ENCODE measurements at regions not wholly inside any gene's neighbourhood (a gene's known extent, or its start where the extent isn't known, plus 50 kb on each side); places are given as distances from the start of the nearest gene placed in this dataset.

DNA sequence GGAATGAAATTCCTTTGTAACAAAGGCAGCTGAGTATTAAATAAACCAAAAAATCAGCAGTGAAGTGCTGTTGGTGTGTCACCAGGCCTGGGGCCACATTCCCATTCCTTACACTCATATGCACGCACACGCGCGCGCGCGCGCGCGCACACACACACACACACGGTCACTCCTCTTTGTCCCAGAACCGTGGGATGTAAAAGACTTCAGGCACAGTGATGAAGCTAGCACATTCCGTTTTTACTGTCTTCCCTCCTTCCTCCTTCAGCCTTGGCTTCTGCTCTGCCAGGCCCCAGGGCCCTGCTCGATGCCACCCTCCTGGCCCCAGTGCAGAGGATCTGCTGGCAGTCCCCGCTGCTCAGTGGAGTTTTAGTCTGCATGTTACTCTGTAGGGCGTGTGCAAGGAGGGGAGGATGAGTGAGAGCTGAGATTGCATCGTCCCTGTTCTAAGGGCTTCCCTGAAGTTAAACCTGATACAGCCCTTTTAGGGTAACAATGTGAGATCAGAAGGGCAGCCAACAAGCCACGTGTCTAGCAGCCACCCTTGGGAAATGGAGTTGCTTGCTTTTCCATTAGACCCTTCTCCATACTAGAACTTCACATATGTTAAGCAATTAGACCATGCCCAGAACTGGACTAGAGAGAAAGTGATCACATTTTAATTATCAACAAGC lies 71.7 kb upstream of the WDR26 start (continued):
- TF ChIP-seq, protein P1, sequence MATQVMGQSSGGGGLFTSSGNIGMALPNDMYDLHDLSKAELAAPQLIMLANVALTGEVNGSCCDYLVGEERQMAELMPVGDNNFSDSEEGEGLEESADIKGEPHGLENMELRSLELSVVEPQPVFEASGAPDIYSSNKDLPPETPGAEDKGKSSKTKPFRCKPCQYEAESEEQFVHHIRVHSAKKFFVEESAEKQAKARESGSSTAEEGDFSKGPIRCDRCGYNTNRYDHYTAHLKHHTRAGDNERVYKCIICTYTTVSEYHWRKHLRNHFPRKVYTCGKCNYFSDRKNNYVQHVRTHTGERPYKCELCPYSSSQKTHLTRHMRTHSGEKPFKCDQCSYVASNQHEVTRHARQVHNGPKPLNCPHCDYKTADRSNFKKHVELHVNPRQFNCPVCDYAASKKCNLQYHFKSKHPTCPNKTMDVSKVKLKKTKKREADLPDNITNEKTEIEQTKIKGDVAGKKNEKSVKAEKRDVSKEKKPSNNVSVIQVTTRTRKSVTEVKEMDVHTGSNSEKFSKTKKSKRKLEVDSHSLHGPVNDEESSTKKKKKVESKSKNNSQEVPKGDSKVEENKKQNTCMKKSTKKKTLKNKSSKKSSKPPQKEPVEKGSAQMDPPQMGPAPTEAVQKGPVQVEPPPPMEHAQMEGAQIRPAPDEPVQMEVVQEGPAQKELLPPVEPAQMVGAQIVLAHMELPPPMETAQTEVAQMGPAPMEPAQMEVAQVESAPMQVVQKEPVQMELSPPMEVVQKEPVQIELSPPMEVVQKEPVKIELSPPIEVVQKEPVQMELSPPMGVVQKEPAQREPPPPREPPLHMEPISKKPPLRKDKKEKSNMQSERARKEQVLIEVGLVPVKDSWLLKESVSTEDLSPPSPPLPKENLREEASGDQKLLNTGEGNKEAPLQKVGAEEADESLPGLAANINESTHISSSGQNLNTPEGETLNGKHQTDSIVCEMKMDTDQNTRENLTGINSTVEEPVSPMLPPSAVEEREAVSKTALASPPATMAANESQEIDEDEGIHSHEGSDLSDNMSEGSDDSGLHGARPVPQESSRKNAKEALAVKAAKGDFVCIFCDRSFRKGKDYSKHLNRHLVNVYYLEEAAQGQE (IDR thresholded peaks at IDR 0.05; ENCODE audit: low read depth, low read length), result no peak

DNA sequence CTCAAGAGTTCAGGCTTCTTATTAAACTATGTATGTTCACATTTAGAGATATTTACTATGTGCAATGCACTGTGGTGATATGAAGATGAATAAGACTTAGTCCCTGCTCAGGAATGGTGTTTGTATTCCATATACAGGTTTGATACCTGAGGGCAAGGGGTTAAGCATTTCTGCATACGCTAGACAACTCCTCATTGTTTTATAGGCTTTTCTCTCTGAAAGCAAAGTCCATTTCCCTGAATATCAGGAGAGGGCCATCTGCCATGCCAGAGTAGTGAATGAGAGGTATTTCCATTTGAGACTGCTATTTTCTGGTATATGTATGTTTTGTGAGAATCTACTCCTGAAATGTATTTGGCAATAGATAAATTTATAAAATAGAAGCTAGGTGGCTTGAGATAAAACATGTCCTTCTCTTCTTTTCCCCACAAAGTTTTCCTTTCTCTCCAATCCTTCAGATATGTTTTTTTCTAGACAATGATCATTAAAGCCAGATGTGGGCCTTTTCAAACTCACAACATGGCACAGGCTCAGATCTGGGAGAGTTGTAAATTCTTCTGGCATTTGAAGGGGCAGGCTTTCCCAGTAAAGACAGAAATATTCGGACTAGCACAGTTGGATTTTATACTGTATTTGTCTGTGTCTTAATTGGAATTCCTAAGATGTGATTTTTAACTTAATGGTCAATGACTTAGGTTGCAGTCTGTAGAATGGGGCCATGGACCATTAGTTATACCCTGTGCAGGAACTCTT lies 73.3 kb upstream of the WDR26 start:
- H3K9me3 ChIP-seq (replicated peaks; ENCODE audit: control insufficient read depth, insufficient read depth, low read length), result no peaks in the 10 kb centered on the region
- no peak overlapping the region for H3K4me2 ChIP-seq (ENCODE audit: control insufficient read depth, insufficient read depth)
- ChIA-PET RAD21 (ENCODE audit: unreplicated experiment) (interaction anchor here (1.3 to 2.7 kb wide), 3 partner anchors 10 to 415 kb away, joined by 3 to 10 read pairs (median 6); no protein-coding TSS in a partner anchor), SMC1A (ENCODE audit: uncharacterized antibody, unreplicated experiment) (interaction anchor here (1.3 to 2.3 kb wide), 3 partner anchors 9 to 415 kb away, joined by 6 to 11 read pairs (median 6); no protein-coding TSS in a partner anchor), CTCF (interaction anchor here (1.1 to 10.8 kb wide), 4 partner anchors 14 to 415 kb away, joined by 3 to 191 read pairs (median 11); no protein-coding TSS in a partner anchor), POLR2A (no interaction called here)
- no peak for FAIRE-seq
- H3K4me3 ChIP-seq, result no peak overlapping the region
- H3K27ac ChIP-seq (ENCODE audit: control insufficient read depth, insufficient read depth), result no peak overlapping the region
- ATAC-seq, result no peak
- H3K36me3 ChIP-seq (ENCODE audit: control insufficient read depth in 2 of 2, insufficient read depth in 2 of 2, low read length in 1 of 2), result no peaks in the 10 kb centered on the region
- peaks cover 16% of the 10 kb centered on the region for H3K4me1 ChIP-seq (ENCODE audit: control insufficient read depth, insufficient read depth, low read length)
- in situ Hi-C loops (cut with MboI) (no loop called here), intact Hi-C loops (cut with micrococcal nuclease; ENCODE audit: unreplicated experiment) (no loop called here)
- no peak for DNase-seq (ENCODE audit: low read depth, low spot score)
- no peaks in the 10 kb centered on the region for H3K27me3 ChIP-seq (replicated peaks in 1 of 2; ENCODE audit: control insufficient read depth in 2 of 2, insufficient read depth in 2 of 2, low read length in 1 of 2)
- WGBS (ENCODE audit: insufficient coverage, insufficient replicate concordance, low lambda C conversion rate, missing lambda C conversion rate), result 76% methylated on average over 2 of the region's 2 CpGs
- no peak overlapping the region for H2AFZ ChIP-seq (ENCODE audit: control insufficient read depth, low read depth, low read length)
- no peaks in the 10 kb centered on the region for H3K79me2 ChIP-seq (ENCODE audit: control insufficient read depth, insufficient read depth, low read length)
- no peak for TF ChIP-seq HDAC2 (IDR thresholded peaks at IDR 0.05)
- TF ChIP-seq POLR2AphosphoS5 (IDR thresholded peaks at IDR 0.05; ENCODE audit: low read length), result no peak
- no peak for TF ChIP-seq JUNB (IDR thresholded peaks at IDR 0.05)
- TF ChIP-seq POLR2A (IDR thresholded peaks at IDR 0.05; ENCODE audit: low read depth, low read length), result no peak
- TF ChIP-seq ZNF207 (IDR thresholded peaks at IDR 0.05; ENCODE audit: borderline replicate concordance), result no peak
- no peak for TF ChIP-seq RAD21 (IDR thresholded peaks at IDR 0.05; ENCODE audit: insufficient read depth, low read depth, low read length)
- TF ChIP-seq, protein P2, sequence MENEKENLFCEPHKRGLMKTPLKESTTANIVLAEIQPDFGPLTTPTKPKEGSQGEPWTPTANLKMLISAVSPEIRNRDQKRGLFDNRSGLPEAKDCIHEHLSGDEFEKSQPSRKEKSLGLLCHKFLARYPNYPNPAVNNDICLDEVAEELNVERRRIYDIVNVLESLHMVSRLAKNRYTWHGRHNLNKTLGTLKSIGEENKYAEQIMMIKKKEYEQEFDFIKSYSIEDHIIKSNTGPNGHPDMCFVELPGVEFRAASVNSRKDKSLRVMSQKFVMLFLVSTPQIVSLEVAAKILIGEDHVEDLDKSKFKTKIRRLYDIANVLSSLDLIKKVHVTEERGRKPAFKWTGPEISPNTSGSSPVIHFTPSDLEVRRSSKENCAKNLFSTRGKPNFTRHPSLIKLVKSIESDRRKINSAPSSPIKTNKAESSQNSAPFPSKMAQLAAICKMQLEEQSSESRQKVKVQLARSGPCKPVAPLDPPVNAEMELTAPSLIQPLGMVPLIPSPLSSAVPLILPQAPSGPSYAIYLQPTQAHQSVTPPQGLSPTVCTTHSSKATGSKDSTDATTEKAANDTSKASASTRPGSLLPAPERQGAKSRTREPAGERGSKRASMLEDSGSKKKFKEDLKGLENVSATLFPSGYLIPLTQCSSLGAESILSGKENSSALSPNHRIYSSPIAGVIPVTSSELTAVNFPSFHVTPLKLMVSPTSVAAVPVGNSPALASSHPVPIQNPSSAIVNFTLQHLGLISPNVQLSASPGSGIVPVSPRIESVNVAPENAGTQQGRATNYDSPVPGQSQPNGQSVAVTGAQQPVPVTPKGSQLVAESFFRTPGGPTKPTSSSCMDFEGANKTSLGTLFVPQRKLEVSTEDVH (IDR thresholded peaks at IDR 0.05; ENCODE audit: low read depth, partially characterized antibody), result no peak
- TF ChIP-seq, protein P3, sequence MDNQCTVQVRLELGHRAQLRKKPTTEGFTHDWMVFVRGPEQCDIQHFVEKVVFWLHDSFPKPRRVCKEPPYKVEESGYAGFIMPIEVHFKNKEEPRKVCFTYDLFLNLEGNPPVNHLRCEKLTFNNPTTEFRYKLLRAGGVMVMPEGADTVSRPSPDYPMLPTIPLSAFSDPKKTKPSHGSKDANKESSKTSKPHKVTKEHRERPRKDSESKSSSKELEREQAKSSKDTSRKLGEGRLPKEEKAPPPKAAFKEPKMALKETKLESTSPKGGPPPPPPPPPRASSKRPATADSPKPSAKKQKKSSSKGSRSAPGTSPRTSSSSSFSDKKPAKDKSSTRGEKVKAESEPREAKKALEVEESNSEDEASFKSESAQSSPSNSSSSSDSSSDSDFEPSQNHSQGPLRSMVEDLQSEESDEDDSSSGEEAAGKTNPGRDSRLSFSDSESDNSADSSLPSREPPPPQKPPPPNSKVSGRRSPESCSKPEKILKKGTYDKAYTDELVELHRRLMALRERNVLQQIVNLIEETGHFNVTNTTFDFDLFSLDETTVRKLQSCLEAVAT (IDR thresholded peaks at IDR 0.05), result no peak
- TF ChIP-seq SPI1 (IDR thresholded peaks at IDR 0.05; ENCODE audit: borderline replicate concordance, insufficient read depth, low read depth, low read length), result no peak
- TF ChIP-seq EGR1 (IDR thresholded peaks at IDR 0.05; ENCODE audit: borderline replicate concordance in 1 of 2, low read depth in 2 of 2, low read length in 2 of 2), result no peak
- no peaks in the 10 kb centered on the region for H4K20me1 ChIP-seq (ENCODE audit: control insufficient read depth, insufficient read depth)
- no TSS peak for BruUV-seq (replicated peaks)
- H3K9ac ChIP-seq (ENCODE audit: control insufficient read depth, insufficient read depth, low read length), result no peak overlapping the region

Measured in GM12878 (cell line).